ENCODE measurements at regions not wholly inside any gene's neighbourhood (a gene's known extent, or its start where the extent isn't known, plus 50 kb on each side); places are given as distances from the start of the nearest gene placed in this dataset.

- no peak for TF ChIP-seq CTCF (conservative IDR thresholded peaks at IDR 0.05; ENCODE audit: low read depth, low read length)
- no peak for TF ChIP-seq EZH2 (IDR thresholded peaks at IDR 0.05; ENCODE audit: borderline replicate concordance, low read depth, low read length, poor library complexity, severe bottlenecking)
Observed at GRCh38 chr4:1538941-1539772, 132.9 kb upstream of the NKX1-1 start.

Data from A673 (cell line).